GM19351 (cell line): ENCODE measurements at regions not wholly inside any gene's neighbourhood (a gene's known extent, or its start where the extent isn't known, plus 50 kb on each side); places are given as distances from the start of the nearest gene placed in this dataset.

Source experiments
- ATAC-seq: cut with Tn5 transposase; IDR thresholded peaks from one replicate; pipeline ENCODE4 v1.9.1; 2021; ENCODE audit warnings: mild to moderate bottlenecking, moderate library complexity; ENCODE audit not compliant: unreplicated experiment

DNA sequence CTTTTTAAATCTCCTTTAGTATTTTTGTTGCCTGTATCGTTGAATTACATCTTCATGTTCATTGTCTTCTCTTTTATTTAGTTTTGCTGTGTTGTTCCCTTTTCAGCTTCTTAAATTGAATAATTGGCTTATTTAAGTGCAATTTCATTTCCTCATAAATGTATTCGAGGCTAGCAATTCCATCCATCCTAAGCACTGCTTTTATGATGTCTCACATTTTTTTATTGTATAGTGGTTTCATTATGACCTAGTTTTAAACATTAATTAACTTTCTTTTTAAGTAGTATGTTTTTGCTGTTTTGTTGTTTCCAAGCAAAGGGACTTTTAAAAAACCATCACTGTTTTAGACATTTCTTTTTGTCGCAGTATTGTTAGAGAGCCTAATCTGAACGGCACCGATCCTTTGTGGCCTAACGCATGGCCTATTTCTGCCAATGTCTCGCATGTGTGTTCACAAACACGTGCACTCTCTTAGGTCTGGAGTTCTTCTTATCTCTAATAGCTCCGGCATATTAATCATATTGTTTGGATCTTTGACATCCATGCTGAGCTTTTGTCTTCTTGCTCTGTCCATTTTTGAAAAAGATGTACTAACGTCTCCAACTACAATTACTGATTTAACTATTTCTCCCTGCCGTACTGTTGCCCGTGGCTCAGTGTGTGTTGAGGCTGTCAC, 59.6 kb upstream of the ZNF516 start:
- no peak for ATAC-seq

DNA sequence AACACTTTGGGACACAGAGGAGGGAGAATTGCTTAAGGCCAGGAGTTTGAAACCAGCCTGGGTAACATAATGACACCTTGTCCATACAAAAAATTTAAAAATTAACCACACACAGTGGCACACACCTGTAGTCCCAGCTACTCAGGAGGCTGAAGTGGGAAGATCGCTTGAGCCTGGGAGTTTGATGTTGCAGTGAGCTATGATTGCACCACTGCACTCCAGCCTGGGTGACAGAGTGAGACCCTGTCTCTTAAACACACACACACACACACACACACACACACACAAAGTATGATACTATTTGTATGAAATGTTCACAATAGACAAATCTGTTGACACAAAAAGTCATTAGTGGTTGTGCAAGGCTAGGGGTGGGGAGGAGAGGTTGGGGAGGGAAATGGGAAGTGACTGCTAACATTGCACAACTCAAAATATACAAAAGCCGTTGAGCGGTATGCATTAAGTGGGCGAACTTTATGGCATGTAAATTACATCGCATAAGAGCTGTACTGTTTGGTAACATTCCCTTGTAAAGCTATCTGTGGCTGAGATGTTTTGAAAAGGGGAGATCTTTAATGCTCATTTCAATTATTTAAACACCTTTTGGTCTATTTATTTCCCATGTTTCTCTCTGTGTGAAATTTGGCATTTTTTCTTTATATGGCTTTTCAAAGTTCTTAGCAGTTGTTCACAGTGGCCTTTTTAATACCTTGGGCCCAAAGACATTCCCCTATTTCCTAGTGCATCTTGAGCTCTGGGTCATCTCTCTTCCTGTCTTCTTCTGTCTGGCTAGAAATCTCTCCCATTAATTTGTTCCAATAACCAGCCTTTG, 58.9 kb upstream of the ZNF516 start:
- ATAC-seq: no peak

DNA sequence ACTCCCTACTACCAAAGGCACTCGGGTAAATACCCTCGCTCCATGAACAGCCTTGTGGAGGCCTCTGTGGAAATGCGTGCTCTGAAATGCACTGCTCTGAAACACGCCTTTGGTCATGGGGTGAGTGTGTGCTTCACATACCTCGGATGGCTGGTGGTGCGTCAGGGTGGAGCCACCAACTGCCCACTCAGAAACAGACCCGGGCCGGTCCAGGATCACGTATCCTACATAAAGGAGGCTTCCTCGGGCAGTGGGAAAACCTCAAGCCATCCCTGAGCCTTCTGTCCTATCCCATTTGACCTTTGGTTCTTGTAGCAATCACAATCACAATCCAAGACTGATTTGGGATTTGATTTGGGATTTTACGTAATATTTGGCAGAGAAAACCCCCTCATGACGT, 53.5 kb upstream of the ZNF516 start:
- ATAC-seq: no peak

DNA sequence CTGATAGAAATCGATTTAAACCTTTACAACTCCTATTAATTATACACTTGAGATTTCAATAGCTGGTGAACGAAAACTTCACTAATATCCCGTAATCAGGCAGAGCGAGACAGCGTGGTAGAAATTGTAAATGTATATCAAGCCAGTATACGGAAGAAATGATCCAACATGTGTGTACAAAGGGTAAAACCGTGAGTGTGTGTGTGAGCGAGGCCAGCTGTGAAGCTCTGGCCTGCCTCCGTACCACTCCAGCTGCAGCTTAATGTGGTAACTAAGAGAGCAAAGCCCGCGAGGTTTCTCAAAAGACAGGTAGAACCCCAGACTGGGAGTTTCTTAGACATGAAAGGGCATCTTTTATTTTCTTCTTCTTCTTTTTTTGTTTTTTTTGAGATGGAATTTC, 52.3 kb upstream of the ZNF516 start:
- no peak for ATAC-seq

DNA sequence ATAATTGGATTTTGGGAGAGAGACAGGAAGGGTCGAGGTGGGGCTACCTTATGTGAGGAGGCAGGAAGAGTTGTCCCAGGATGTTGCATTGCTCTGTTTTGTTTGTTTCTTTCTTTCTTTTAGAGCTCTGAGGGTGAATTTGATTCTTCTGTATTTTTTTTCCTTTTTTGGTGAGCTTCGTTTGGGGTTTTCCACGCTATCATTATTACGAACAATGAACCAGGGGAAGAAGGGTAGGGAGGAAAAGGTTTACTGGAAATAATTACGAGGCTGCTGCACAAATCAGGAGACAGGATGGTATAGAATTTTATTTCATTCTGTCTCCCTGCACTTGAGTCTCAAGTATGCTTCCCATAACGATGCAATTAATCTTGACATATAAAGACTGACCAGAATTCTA, 51.4 kb upstream of the ZNF516 start:
- ATAC-seq: no peak

DNA sequence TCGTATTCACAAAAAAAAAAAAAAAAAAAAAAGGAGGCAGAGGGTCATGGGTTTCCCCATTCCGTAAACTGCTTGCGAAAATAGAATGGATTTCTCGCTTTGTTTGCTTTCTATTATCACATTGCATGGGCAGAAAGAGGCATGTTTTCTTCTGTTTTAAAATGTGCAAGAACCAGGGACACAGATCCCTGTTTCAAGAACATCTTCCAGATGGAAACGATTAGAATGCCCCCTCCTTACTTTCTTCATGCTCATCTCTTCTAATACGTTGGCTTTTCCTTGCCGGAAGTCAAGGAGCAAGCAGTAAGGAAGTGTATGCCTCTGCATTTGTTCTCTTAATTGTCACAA, 51.0 kb upstream of the ZNF516 start:
- no peak for ATAC-seq

DNA sequence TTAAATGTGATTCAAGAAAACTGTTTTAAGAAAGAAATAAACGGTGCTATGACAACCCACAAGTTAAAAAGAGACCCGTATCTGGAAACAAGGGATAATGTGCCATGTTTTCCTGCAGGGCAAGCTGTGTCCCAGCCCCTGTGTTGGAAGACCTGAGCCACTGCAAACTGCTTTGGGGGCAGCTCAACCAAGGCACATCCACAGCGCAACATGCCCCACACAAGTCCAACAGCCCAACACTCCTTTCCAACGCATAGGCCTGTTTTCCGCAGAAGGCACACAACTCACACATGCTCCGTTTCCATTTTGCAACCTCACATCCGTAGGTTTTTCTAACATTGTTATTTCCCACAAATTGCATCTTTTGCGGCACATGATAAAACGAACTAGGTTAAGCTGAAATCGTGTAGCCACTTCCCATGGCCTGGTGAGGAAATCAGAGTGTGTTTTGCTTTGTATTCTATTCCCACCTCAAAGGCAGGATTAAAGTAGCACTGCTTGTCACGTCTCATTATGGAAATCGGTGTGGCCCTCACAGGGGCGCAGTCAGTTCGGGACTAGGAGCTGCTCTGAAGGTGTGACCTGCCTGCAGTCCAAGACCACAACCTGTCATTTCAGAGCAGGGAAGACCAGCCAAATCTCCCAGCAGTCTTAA, 50.5 kb upstream of the ZNF516 start:
- no peak for ATAC-seq

DNA sequence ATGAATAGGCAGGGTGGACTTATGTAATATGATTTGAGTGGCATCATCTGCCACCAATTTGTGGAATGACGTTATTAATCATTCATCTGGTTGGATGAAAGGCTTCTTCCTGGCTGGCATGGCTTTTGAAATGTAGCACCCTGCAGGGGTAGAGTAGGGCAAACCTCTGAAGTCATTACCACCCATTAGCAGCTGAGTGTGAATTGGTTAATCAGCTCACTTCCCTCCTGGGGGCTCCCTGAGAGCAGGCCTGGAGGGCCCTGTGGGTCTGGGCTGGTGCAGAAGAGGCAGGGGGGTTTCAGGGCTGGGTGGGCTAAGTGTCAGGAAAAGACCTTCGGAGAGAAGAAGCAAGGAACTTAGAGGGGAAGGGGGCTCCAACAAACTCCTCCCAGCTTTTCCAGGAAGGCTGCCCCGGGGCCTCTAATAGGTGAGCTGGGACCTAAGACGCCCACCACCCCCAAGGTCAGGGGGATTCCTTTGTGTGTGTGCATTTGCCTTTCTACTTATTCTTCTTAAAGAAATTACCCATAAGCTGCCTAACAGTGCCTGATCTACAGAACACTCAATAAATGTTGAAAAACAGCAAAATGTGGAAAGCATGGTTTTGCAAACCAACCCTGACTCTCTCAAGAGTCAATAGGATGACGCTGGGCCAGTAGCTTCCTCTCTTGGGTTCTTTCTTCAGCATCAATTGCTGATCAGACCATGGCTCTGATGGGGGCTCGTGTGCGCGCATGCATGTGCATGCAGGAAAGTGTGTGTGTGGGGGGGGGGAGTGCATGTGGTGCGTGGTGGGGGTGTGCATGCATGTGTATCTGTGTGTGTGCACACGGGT, 49.7 kb upstream of the ZNF516 start:
- no peak for ATAC-seq
